Endothelial cell of umbilical vein (primary cell): ENCODE measurements at regions not wholly inside any gene's neighbourhood (a gene's known extent, or its start where the extent isn't known, plus 50 kb on each side); places are given as distances from the start of the nearest gene placed in this dataset.

Experiments
- BruUV-seq: library from RNA; stranded (reverse); fragments of 400-500 nt; replicated peaks from 2 replicates; lab custom pipeline; 2021; lab: Mats Ljungman, UMichigan
- CTCF ChIA-PET: fragments of 300-600, 350-600 bp; sonication (Branson Sonifier 250); formaldehyde crosslinking; loops from one replicate; lab custom pipeline; 2021; ENCODE audit warnings: antibody characterized with exemption, inconsistent platforms; lab: Charles Lee
- POLR2A ChIA-PET: fragments of 300-600, 350-600 bp; sonication (Branson Sonifier 250); formaldehyde crosslinking; loops from one replicate; lab custom pipeline; 2021; ENCODE audit warnings: antibody characterized with exemption, inconsistent platforms; lab: Charles Lee
- DNase-seq: peaks from one replicate; pipeline ENCODE4 v3.0.0-alpha.2; 2011; ENCODE audit warnings: low read depth, low spot score
- FAIRE-seq: peaks from 2 replicates; lab custom pipeline; 2011; peaks lifted over from hg19 to GRCh38; lab: Jason Lieb, UNC
- H2AFZ ChIP-seq: 2 replicates; pipeline ENCODE4 v1.6.0; 2012; ENCODE audit warnings: low read depth, low read length, control low read depth, inconsistent platforms
- H3K27ac ChIP-seq: 2 replicates; pipeline ENCODE4 v1.5.1; 2011; ENCODE audit warnings: low read depth, mild to moderate bottlenecking, control low read depth, low read length, moderate library complexity; ENCODE audit not compliant: insufficient read depth
- H3K27me3 ChIP-seq, 2 experiments: 2 replicates each; pipeline versions ENCODE4 v1.6.0 to v1.6.1; 2011; ENCODE audit warnings: low read length in 2 of 2, mixed read lengths in 1 of 2; ENCODE audit not compliant: control insufficient read depth in 2 of 2, insufficient read depth in 2 of 2
- H3K36me3 ChIP-seq, 2 experiments: 2 replicates in 1 of 2; 3 replicates in 1 of 2; pipeline ENCODE4 v1.5.1; 2011; ENCODE audit warnings: low read length in 2 of 2, mild to moderate bottlenecking in 1 of 2, moderate library complexity in 1 of 2; ENCODE audit not compliant: control insufficient read depth in 2 of 2, insufficient read depth in 2 of 2; ENCODE audit errors: extremely low read depth in 1 of 2
- H3K4me1 ChIP-seq: 3 replicates; pipeline ENCODE4 v1.5.1; 2011; ENCODE audit warnings: mild to moderate bottlenecking, low read length; ENCODE audit not compliant: control insufficient read depth, insufficient read depth; ENCODE audit errors: extremely low read depth
- H3K4me2 ChIP-seq: 2 replicates; pipeline ENCODE4 v1.6.1; 2011; ENCODE audit warnings: low read length, control low read depth, mixed read lengths; ENCODE audit not compliant: insufficient read depth
- H3K4me3 ChIP-seq, 3 experiments: fragments of 200-600 bp in 1 of 3; sonication (generic), shearing (Covaris generic) in 1 of 3; replicated peaks in 1 of 3; 2 replicates each; pipeline ENCODE4 v1.5.1; 2011 to 2016; ENCODE audit warnings: control low read depth in 3 of 3, low read length in 3 of 3, mild to moderate bottlenecking in 2 of 3, inconsistent platforms in 1 of 3, low read depth in 1 of 3, moderate library complexity in 1 of 3; ENCODE audit not compliant: insufficient read depth in 1 of 3
- H3K79me2 ChIP-seq: 2 replicates; pipeline ENCODE4 v1.6.0; 2012; ENCODE audit warnings: low read length, inconsistent platforms; ENCODE audit not compliant: control insufficient read depth, insufficient read depth
- H3K9ac ChIP-seq: replicated peaks from 2 replicates; pipeline ENCODE3; 2011; ENCODE audit warnings: low read length, control low read depth; ENCODE audit not compliant: insufficient read depth; ENCODE audit errors: extremely low read depth
- H3K9me1 ChIP-seq: replicated peaks from 3 replicates; pipeline ENCODE4 v1.6.0; 2011; ENCODE audit warnings: mild to moderate bottlenecking, low read length; ENCODE audit not compliant: control insufficient read depth, insufficient read depth; ENCODE audit errors: extremely low read depth
- H3K9me3 ChIP-seq: replicated peaks from 2 replicates; pipeline ENCODE4 v1.5.1; 2012; ENCODE audit warnings: low read length, inconsistent platforms; ENCODE audit not compliant: control insufficient read depth, insufficient read depth
- H4K20me1 ChIP-seq: replicated peaks from 2 replicates; pipeline ENCODE3; 2011; ENCODE audit warnings: mild to moderate bottlenecking, low read length; ENCODE audit not compliant: control insufficient read depth, insufficient read depth; ENCODE audit errors: extremely low read depth
- CTCF ChIP-seq, 2 donors: IDR thresholded peaks; 1 replicate in 1 of 2; 2 replicates in 1 of 2; pipeline ENCODE4 v1.5.1; 2011; ENCODE audit warnings: low read length in 2 of 2, mild to moderate bottlenecking in 2 of 2, moderate library complexity in 2 of 2, control low read depth in 1 of 2, inconsistent platforms in 1 of 2, low read depth in 1 of 2; ENCODE audit not compliant: insufficient read depth in 1 of 2; ENCODE audit errors: extremely low read depth in 1 of 2
- EZH2 ChIP-seq: IDR thresholded peaks from 2 replicates; pipeline ENCODE4 v1.6.1; 2012; ENCODE audit warnings: borderline replicate concordance, low read depth, mild to moderate bottlenecking, moderate library complexity, low read length, inconsistent platforms; ENCODE audit not compliant: severe bottlenecking
- FOS ChIP-seq: IDR thresholded peaks from 2 replicates; pipeline ENCODE4 v1.6.1; 2011; ENCODE audit warnings: mild to moderate bottlenecking, low read length, moderate library complexity, borderline replicate concordance; ENCODE audit not compliant: insufficient read depth
- GATA2 ChIP-seq: IDR thresholded peaks from 2 replicates; pipeline ENCODE4 v1.7.0; 2011; ENCODE audit warnings: low read depth, mild to moderate bottlenecking, moderate library complexity, mixed read lengths, low read length; ENCODE audit not compliant: insufficient read length, insufficient read depth
- JUN ChIP-seq: IDR thresholded peaks from 2 replicates; pipeline ENCODE4 v1.6.1; 2011; ENCODE audit warnings: borderline replicate concordance, low read depth; ENCODE audit not compliant: insufficient read length, insufficient read depth
- MAX ChIP-seq: IDR thresholded peaks from 2 replicates; pipeline ENCODE4 v1.6.1; 2011; ENCODE audit not compliant: insufficient read depth, insufficient read length
- MYC ChIP-seq: IDR thresholded peaks from one replicate; pipeline ENCODE4 v1.6.1; 2011; ENCODE audit warnings: mild to moderate bottlenecking, low read depth, low read length
- POLR2A ChIP-seq: IDR thresholded peaks from 2 replicates; pipeline ENCODE4 v1.6.1; 2012; ENCODE audit warnings: low read depth, mild to moderate bottlenecking, control low read depth, low read length
- POLR2AphosphoS5 ChIP-seq: IDR thresholded peaks from 2 replicates; pipeline ENCODE4 v1.6.1; 2012; ENCODE audit warnings: low read depth, mild to moderate bottlenecking, control low read depth, low read length, moderate library complexity; ENCODE audit not compliant: insufficient read depth
- dilution Hi-C: fragments of 300-500 bp; cut with MboI; formaldehyde crosslinking; loops from one replicate; pipeline ENCODE4 v1.15.0; 2019; ENCODE audit warnings: low sequenced_read_pairs; ENCODE audit not compliant: extremely low pct_ligation_motif_present
- intact Hi-C: fragments of 100-400 bp; cut with micrococcal nuclease; formaldehyde crosslinking; loops from one replicate; pipeline ENCODE4 v1.10.0; 2022

- Histone ChIP-seq H3K9me1 (no peaks in the 10 kb centered on the region), H3K4me2 (no peak overlapping the region), H3K9me3 (no peaks in the 10 kb centered on the region), H4K20me1 (no peaks in the 10 kb centered on the region), H3K4me1 (no peaks in the 10 kb centered on the region), H3K27me3 (no peaks in the 10 kb centered on the region), H3K36me3 (no peaks in the 10 kb centered on the region), H3K27ac (no peak overlapping the region), H3K79me2 (no peaks in the 10 kb centered on the region), H2AFZ (no peak overlapping the region), H3K4me3 (no peak overlapping the region), H3K9ac (no peak overlapping the region)
- CTCF ChIA-PET, result interaction anchor here (1.3 kb wide), 1 partner anchor 12 kb away, joined by 3 read pairs; no protein-coding TSS in a partner anchor
- POLR2A ChIA-PET, result no interaction called here
- no peak for FAIRE-seq
- no peak for TF ChIP-seq MAX
- TF ChIP-seq POLR2A, result no peak
- no peak for TF ChIP-seq GATA2
- TF ChIP-seq CTCF (IDR thresholded peaks at IDR 0.05; ENCODE audit: extremely low read depth in 1 of 2, insufficient read depth in 1 of 2, low read depth in 1 of 2, low read length in 2 of 2), result no peak
- TF ChIP-seq MYC, result no peak
- no peak for TF ChIP-seq JUN
- TF ChIP-seq EZH2, result no peak
- no peak for TF ChIP-seq FOS
- TF ChIP-seq POLR2AphosphoS5, result no peak
- dilution Hi-C loops (no loop called here), intact Hi-C loops (no loop called here)
- no TSS peak for BruUV-seq
- DNase-seq, result no peak
Measured at GRCh38 chr6:12367412-12367811, 77.3 kb downstream of the EDN1 start.
